GM13977 (cell line): ENCODE measurements at regions not wholly inside any gene's neighbourhood (a gene's known extent, or its start where the extent isn't known, plus 50 kb on each side); places are given as distances from the start of the nearest gene placed in this dataset.
"Not testable (repeated sequence)": the region's sequence is repeated elsewhere in the genome, so short reads cannot be mapped to it uniquely, and the experiment has no call there.

Experiments used
- DNase-seq: peaks from one replicate; pipeline ENCODE4 v3.0.0; 2012; ENCODE audit warnings: low spot score
- CTCF ChIP-seq: IDR thresholded peaks from 2 replicates; pipeline ENCODE4 v1.5.1; 2012; ENCODE audit warnings: mild to moderate bottlenecking, control low read depth; ENCODE audit not compliant: insufficient read depth; ENCODE audit errors: extremely low read depth, missing control alignments
- in situ Hi-C: fragments of 300-500 bp; cut with MboI; formaldehyde crosslinking; loops from one replicate; pipeline ENCODE4 v1.12.0; 2022; ENCODE audit warnings: low sequenced_read_pairs, low pct_unique_long_range_greater_than_20kb, mixed read lengths, inconsistent platforms; ENCODE audit not compliant: unreplicated experiment

- no peak for DNase-seq
- no peak for TF ChIP-seq CTCF
- in situ Hi-C loops, result no loop called here
Observed at GRCh38 chr20:51171141-51171540, 148.2 kb upstream of the KCNG1 start.

- in situ Hi-C loops, result no loop called here
- DNase-seq, result no peak
- no peak for TF ChIP-seq CTCF
Observed at GRCh38 chr20:51169813-51170212, 146.9 kb upstream of the KCNG1 start.

- in situ Hi-C loops, DNase-seq: not testable (repeated sequence)
Observed at GRCh38 chr20:51167911-51168310, 145.0 kb upstream of the KCNG1 start.

- in situ Hi-C loops, result no loop called here
Observed at GRCh38 chr20:51166489-51166888, 143.6 kb upstream of the KCNG1 start.

GRCh38 chr20:51165131-51165530 lies 142.2 kb upstream of the KCNG1 start:
- no peak for TF ChIP-seq CTCF
- in situ Hi-C loops, result no loop called here

More at GRCh38 chr20:51166489-51166888, 143.6 kb upstream of the KCNG1 start:
- DNase-seq, result no peak
- TF ChIP-seq CTCF, result no peak

GRCh38 chr20:51164731-51165130 lies 141.8 kb upstream of the KCNG1 start:
- no peak for TF ChIP-seq CTCF
- in situ Hi-C loops, result no loop called here
- DNase-seq, result no peak

More at GRCh38 chr20:51165131-51165530, 142.2 kb upstream of the KCNG1 start:
- no peak for DNase-seq

- TF ChIP-seq CTCF, result no peak
- no peak for DNase-seq
- in situ Hi-C loops, result no loop called here
Observed at GRCh38 chr20:51163996-51164600, 141.2 kb upstream of the KCNG1 start.
